Stimulated activated CD4-positive, alpha-beta T cell treated with anti-CD3 and anti-CD28 coated beads, Interleukin-2, amount 100 ng/mL, for 48 hours (primary cell): ENCODE measurements at regions not wholly inside any gene's neighbourhood (a gene's known extent, or its start where the extent isn't known, plus 50 kb on each side); places are given as distances from the start of the nearest gene placed in this dataset.

Experiments used
- DNase-seq, 2 donors: peaks; one replicate each; pipeline ENCODE4 v3.0.0-alpha.2; 2020

DNA sequence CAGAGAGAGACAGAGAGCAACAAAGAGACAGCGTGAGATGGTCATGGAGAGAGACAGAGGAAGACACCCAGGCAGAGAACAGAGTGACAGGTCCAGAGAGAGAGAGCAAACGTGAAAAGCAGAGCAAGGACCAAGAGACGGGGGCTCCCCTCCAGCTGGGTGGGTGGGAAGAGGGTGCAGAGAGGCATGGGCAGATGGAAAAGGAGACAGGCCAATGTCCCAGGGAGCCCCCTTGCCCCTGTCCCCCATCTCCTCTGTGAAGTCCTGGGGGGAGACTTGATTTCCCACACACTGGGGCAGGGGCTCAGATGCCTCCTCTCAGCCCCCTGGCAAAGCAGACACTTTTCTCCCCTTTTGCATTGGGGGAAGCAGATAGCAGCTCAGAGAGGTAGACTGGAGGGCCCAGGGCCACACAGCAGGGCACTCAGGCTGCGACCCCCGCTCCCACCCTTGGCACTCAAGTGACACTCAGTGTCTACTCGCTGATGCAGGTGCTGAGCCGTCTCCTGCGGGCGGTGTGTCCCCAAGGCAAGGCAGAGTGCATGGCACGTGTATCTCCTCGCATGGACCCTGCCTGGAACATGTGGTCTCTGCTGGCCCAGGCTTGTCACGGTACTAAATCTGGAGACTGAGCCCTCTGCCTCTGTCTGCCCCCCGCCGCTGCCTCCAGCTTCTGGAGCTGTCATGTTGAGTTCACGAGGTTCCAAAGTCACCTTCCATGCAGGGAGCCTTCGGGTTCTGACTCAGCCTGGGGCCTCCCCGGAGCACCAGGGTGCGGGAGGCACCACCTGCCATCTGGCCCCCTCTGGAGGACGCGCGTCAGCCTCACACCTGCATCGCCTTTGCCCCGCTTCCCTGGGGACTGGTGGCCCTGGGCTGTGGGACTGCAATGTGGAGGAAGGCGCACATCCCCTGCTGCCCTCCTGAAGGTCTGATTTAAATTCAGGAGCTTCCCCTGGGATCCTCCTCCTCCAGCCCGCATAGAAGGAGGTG lies 215.9 kb upstream of the GSE1 start:
- no peak for DNase-seq

DNA sequence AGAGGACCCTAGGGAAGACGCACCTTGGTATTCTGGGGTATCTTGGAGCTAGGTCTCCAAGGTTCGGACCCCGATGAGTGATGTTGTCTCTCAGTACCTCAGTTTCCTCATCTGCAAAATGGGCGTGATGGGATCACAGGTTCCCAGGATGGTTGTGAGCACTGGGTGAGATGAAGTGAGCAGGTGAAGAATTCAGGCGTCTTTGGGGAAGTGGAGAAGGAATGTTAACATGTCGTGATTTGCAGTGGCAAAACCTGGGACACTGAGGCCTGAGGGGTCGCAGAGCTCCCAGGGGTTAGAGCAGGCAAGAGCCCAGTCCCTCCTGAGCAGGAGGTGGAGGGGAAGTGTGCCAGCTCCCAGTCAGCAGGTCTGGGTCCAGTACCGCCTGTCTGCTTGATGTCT lies 215.1 kb upstream of the GSE1 start:
- no peak for DNase-seq

DNA sequence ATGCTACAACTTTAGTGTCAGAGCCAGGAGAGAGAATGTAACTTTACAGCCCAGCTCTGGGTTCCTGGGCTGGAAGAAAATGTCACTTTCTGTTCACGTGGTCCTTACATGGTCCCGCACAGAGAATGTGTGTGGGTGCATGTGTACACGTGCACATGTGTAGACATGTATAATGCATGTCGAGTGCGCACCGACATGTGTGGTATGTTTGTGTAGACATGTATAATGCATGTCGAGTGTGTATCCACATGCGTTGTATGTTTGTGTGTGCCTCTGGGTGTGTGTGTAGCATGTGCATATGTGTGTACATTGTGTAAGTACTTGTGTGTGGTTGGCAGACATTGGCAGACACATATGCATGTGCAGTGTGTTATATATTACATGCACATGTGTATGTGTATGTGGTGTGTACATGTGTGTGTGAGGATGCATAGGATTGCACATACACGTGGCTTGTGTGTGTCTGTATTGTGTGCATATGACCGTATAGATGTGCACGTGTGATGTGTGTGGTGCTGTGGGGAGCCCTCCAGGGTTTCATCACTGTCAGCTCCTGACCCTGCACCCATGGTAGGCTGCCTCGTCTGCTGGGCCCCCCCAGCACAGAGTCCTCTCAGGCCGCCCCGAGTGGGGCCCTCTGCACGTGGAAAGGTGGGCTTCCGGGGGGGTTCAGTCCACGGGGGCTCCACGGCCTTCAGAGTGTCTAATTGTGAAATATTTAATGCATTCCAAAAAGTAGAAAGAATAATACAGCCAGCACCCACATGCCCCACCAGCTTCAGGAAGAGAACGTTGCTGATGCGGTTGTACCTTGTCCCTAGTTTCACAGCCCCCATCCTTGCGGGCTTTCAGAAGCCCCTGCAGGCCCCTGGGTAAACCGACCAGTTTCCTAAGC lies 214.2 kb upstream of the GSE1 start:
- DNase-seq: no peak

DNA sequence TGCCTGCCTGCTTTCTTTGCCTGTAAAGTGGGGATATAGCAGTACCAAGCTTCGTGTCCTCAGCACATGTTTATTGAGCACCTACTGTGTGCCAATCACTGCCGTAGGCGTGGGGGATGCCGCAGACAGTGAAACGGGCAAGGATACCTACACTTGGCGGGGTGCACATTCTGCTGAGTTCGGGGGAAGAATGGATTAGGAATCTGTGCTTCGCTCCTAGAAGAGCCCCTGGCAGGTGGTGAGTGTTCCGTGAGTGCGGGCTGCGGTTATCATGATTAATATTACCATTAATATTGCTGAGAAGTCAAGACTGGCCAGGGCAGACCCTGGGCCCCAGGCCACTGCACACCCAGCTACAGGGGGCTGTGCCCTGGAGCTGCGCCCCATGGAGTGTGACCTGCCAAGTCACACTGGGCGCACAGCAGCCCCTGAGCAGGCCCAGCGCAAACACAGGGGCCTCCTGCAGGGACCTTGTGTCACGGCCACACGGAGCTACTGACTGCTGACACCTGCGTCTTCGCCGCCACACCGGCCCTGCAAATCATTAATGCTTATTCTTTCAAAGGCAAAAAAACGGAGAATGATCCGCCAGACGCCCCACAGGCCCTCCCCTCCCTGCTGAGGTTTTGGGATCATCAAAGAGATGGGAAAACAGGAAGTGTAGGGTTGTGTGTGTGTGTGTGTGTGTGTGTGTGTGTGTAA lies 213.4 kb upstream of the GSE1 start:
- no peak for DNase-seq

DNA sequence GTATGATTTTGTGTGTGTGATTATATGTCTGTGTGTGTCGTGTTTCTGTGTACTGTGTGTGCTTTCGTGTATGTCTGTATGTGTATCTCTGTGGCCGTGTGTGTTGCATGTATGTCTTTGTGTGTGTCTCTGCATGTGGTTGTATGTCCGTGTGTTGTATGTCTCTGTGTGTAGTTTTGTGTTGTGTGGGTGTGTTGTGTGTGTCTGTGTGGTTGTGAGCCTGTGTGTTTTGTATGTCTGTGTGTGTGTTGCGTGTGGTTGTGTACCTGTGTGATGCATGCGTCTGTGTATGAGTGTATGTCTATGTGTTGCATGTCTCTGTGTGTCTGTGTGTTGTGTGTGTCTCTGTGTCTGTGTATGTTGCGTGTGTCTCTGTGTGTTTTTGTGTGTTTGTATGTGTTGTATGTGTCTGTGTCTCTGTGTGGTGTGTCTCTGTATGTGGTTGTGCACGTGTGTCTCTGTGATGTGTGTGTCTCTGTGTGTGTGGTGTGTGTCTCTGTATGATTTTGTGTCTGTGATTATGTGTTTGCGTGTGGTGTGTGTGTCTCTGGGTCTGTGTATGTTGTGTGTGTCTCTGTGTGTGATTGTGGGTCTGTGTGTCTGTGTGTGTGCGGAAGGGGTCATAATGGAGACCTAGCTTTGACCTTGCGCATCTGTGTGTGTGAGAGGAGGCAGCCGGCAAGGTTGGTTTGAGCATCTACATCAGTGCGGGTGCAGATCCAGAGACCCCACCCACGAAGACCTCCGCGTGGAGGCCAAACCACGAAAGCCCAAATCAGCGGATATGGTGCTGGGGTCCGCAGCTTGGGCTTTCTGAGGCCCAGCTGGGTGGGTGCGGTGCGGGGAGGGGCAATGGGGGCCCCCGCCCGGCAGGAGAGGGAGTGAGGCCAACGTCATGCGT lies 212.6 kb upstream of the GSE1 start:
- DNase-seq: no peak

DNA sequence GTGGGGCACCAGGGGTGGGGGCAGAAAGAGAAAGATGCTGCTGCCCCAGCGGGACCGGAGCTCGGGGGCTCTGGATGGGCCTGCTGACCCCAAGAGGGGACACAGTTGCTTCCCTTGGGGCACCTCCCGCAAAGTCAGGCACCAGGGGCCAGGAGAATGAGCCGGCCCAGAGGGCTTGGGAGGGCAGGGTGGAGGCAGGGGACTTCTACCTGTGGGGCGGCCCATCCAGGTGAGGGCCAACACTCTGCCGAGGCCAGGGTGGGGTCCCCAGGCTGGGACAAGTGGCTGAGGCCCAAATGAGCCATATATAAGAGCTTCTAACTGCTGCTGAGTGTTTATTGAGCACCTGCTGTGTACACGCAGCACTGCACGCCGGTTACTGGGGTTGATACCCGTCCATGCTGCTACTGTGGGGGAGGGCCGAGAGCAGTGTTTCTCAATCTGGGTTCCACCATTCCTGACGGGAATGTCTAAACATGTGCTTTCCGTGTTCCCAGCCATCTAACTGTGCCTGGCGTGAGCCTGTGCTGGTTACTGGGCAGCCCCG lies 211.7 kb upstream of the GSE1 start:
- DNase-seq: no peak

DNA sequence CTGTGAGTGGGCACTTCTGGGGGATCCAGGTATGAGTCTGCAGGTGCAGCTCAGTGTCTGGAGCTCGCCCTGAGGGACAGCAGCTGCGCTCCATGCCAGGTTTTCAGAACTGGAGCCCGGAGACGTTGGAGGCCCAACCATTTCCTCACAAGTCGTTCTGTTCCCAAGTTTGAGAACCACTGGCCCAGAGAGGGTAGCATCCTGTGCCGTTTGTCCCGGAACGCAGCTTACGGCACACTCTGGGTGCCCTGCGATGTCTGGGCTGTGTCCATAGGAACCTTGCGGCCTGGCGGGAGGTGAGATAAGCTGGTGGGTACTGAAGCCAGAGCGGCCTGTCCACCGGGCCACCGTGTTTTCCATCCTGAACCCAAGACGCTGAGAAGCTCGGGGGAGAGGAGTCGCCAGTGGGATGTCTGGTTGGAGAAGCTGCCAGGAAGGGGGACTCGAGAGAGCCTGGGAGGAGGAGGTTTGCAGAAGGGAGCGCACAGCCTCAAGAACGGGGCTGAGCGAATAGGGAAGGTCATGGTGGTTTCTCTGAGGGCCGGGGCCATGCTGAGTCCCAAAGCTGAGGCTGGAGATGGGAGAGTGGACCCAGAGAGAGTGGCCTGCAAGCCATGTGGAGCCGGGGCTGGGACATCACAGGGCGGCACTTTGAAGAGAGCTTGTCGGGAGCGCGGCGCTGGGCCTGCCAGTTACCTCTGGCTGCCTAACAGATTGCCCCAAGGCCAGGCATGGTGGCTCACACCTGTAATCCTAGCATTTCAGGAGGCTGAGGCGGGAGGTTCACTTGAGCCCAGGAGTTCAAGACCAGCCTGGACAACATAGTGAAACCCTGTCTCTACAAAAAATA lies 211.0 kb upstream of the GSE1 start:
- DNase-seq: no peak

DNA sequence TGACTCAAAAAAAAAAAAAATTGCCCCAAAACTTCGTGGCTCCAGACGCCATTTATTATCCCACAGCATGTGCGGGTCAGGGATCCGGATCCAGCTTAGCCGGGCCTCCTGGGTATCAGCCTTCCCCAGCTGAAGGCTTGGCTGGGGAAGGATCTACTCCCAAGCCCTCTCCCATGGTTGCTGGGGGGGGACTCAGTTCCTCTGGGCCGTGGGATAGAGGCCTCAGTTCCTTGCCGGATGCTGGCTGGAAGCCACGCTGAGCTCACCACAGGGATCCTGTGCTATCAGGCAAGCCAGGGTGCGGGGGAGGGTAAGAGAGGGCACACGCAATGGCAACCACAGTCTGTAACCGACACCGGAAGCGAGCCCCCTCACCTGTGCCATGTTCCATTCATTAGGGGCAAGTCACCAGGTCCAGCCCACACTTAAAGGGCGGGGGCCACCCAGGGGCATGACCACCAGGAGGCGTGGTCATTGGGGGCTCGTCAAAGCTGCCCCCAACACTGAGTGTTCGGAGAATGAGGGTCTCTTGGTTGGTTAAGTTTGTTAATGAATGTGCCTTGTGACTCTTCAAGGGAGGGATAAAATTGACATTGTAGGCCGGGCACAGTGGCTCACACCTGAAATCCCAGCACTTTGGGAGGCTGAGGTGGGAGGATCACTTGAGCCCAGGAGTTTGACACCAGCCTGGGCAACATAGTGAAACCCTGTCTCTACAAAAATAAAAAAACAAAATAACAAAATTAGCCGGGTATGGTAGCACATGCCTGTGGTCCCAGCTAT lies 210.0 kb upstream of the GSE1 start:
- no peak for DNase-seq

DNA sequence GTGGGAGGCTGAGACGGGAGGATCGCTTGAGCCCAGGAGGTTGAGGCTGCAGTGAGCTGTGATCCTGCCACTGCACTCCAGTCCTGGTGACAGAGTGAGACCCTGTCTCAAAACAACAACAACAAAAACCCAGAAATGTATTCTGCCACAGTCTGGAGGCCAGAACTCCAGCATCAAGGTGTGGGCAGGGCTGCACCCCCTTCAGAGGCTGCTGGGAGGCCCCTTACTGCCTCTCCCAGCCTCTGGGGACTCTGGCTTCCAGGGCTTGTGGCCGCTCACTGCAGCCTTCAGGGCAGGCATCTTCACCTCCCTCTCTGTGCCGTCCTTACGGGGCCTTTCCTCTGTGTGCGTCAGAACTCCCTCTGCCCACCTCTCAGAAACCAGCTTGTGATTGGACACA lies 209.4 kb upstream of the GSE1 start:
- DNase-seq: no peak

DNA sequence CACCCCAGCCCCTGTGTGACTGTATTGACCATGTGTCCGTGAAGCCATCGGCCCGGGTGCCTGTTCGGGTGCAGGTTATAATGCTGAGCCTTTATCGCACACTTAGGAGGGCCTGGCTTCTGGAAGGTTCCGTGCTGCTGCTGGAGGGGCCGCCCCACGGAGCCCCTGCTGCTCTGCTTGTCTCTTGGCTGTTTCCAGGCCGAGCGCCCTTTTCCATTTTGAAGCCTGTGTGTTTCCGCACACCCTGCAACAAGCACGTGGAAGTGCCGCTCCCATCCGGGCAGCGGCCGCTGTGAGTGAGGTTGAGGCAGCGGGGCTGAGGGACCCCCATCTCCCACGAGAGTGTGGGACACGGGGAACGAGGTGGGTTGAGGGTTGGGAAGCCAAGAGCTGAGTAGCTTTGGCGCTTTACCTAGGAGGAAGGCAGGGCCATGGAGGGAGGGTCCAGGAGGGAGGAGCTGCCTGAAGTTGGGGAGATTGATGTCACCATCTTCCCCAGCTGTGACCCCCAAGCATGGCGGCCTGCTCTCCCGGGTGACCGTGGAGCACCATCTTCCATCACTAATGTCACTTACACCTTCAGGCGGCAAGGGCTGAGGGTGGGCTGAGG lies 200.1 kb upstream of the GSE1 start:
- DNase-seq: no peak

DNA sequence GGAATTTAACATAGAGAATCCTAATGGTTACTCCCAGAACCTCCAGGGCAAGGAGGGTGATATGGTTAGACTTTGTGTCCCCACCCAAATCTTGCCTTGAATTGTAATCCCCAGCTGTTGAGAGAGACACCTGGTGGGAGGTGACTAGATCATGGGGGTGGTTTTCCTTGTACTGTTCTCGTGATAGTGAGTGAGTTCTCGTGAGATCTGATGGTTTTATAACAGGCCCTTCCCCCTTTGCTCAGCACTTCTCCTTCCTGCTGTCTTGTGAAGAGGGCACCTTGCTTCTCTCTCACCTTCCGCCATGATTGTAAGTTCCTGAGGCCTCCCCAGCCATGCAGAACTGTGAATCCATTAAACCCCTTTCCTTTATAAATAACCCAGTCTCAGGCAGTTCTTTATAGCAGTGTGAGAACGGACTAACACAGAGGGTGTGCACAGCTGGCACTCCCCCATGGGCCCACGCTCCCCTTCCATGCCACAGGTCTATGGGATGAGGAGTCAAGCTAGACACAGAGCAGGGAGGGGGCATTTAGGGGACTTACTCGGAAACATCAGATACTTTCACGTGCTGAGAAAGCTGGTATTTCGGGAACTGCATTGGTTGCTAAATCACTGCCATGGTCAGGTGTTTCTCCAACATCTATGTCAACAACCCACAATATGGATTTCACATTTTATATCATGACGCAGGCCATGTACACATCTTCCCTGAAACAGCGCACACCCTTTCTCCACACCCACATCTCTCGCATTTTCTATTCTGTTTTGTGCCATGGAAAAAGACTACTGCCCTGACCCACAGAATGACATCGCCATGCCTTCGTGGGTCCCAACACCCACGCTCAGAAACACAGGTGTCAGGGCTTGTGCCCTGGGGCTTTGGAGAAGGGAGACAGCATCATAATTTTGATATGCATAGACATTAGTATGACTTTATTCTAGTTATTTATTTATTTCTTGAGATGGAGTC lies 199.1 kb upstream of the GSE1 start:
- DNase-seq: no peak

DNA sequence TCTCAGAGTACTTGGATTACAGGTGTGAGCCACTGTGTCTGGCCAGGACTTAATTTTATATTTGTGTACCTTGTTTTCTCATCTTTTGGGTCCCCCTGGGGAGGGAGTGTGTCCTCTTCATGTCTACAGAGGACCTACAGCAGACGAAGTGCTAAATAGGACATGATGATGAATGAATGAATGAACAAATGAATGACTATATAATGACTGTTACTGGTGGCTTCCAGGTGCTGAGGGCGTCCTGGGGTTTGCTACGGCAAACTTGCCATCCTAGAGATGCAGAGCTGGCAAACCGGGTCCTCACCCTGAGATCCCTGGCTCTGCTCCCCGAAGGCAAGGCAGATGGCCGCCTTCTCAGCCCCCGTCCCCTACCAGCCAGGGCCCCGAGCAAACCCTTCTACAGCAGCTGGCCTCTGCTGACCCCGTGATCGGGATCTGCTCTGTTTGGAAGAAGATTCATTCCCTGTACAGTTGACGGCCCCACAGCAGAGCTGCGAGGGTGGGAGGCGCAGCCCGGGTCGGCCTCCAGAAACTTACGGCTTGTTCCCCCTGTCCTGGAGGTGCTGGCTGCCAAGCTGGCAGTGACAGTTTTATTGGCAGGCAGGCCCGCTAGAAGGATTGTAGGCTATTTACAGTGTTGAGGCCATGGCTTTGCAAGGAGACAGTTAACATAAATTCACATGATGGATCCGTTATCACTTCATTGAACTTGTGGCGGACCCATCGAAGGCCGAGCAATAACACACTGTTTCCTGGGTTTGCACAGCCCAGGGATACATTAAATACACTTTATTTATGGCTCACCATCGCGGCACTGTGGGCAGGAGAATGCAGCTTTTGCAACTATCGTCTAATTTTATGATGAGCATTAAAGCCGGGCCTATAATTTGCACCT lies 197.7 kb upstream of the GSE1 start:
- no peak for DNase-seq

DNA sequence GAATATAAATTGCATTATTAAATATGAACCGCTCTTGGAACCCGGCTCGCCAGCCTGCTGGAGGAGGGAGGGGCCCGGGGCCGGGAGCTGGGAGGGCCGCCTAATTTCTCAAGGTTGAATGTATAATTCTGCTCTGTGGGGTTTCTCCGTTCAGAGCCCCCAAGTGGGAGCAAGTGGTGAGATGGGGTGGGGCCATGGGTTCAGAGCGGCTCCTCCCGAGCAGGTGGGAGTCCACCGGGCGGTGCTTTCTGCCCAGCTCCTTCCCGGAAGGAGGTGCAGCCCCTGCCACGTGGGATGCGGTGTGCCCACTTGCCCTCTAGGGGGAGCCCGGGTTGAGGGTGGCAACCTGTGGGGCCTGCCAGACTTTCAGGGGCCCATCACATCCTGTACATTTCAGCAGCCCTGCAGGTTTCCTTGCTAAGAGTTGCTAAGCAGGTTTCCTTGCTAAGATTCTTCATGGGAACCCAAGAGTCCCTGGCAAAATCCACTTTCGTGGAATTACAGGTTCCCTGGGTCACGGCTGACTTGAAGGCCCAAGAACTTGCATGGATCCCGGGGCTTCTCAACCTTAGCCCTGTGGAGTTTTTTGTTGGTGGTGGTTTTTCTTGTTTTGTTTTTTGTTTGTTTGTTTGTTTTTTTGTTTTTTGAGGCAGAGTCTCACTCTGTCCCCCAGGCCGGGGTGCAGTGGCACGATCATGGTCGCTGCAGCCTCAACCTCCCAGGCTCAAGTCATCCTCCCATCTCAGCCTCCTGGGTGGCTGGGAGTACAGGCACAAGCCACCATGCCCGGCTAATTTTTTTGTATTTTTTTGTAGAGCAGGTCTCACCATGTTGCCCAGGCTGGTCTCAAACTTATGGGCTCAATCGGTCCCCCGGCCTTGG lies 196.7 kb upstream of the GSE1 start:
- DNase-seq: peak; percentile 73 to 78

DNA sequence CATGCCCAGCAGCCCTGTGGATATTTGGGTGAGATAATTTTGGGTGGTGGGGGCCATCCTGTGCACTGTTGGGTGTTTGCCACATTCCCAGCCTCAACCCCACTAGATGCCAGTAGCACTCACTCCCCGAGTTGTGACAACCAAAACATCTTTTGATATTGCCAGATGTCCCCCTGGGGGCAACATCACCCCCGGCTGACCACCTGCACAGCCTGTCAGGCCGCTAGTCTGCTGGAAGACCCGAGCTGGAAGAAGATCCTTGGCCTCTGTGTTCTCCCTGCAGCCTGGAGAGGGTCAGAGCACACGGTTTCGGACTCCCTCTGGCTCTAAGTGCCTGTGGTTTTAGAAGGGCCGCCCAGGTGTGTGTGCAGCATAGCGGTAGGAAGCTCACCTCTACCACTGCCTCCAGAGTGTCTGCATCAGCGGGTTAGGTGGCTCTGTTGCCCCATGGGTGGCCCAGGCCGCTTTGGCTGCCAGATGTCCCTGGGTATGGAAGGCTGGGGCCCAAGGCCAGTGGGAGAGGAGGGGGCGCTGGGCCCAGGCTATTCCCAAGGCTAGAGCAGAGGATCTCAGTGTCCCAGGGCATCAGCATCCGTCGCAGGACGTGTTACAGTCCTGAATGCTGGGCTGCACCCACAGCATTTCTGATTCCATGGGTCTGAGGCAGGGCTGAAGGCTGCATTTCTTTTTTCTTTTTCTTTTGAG lies 195.8 kb upstream of the GSE1 start:
- no peak for DNase-seq

DNA sequence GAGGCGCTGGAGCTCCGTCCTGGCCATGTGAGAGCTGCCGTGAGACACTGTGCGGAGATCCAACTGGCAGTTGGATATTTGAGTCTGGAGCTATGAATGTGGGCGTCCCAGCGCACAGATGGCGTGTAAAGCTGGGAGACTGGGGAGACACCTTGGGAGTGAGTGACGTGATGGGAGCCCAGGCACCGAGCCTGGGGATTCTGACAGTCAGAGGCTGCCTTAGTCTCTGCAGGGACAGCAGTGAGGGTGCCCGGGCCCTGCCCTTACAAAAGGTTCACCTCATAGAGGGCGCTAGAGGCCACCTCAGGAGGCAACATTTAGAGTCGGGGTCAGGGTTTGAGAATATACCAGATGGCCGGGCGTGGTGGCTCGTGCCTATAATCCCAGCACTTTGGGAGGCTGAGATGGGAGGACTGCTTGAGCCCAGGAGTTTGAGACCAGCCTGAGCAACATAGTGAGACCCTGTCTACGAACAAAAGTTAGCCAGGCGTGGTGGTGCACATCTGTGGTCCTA lies 194.1 kb upstream of the GSE1 start:
- DNase-seq: no peak
